ENCODE measurements at regions not wholly inside any gene's neighbourhood (a gene's known extent, or its start where the extent isn't known, plus 50 kb on each side); places are given as distances from the start of the nearest gene placed in this dataset.

- Histone ChIP-seq H3K9ac (ENCODE audit: low read length) (no peak overlapping the region), H3K27me3 (replicated peaks in 1 of 4; ENCODE audit: control extremely low read depth in 1 of 4, control insufficient read depth in 3 of 4, insufficient read depth in 4 of 4, low read length in 3 of 4) (no peaks in the 10 kb centered on the region), H4K20me1 (ENCODE audit: control insufficient read depth, insufficient read depth, low read length, poor library complexity, severe bottlenecking) (no peaks in the 10 kb centered on the region), H3K36me3 (replicated peaks in 1 of 2; ENCODE audit: control extremely low read depth in 1 of 2, control insufficient read depth in 1 of 2, extremely low read depth in 1 of 2, insufficient read depth in 2 of 2, low read length in 1 of 2) (no peaks in the 10 kb centered on the region), H3K9me3 (ENCODE audit: control extremely low read depth in 1 of 3, control insufficient read depth in 2 of 3, insufficient read depth in 1 of 3, low read length in 2 of 3) (no peaks in the 10 kb centered on the region), H3K4me1 (ENCODE audit: control insufficient read depth in 2 of 2, insufficient read depth in 2 of 2, low read length in 2 of 2) (no peaks in the 10 kb centered on the region), H3K27ac (ENCODE audit: low read length in 2 of 2) (no peak overlapping the region), H2AFZ (ENCODE audit: insufficient read depth, low read depth, low read length, poor library complexity, severe bottlenecking) (no peak overlapping the region), H3K79me2 (ENCODE audit: control insufficient read depth, insufficient read depth, low read length) (no peaks in the 10 kb centered on the region), H3K4me2 (replicated peaks; ENCODE audit: low read depth, low read length, poor library complexity, severe bottlenecking) (no peak overlapping the region), H3K4me3 (ENCODE audit: control extremely low read depth in 1 of 5, extremely low read depth in 1 of 5, insufficient read depth in 1 of 5, low read depth in 2 of 5, low read length in 4 of 5) (no peak overlapping the region)
- Mint-ChIP-seq H3K9me3 (ENCODE audit: insufficient read depth) (no peaks in the 10 kb centered on the region), H3K4me1 (no peaks in the 10 kb centered on the region), H3K4me3 (no peak overlapping the region), H3K27me3 (peaks cover 17% of the 10 kb centered on the region), H3K27ac (no peak overlapping the region)
- no peak for TF ChIP-seq EZH2 (IDR thresholded peaks at IDR 0.05; ENCODE audit: borderline replicate concordance, insufficient read depth, low read depth, low read length, poor library complexity, severe bottlenecking)
- TF ChIP-seq CTCF (IDR thresholded peaks at IDR 0.05), result no peak
- 97% methylated on average over 5 of the region's 8 CpGs for WGBS (ENCODE audit: insufficient coverage)
- no peak for DNase-seq
- no peak for ATAC-seq (ENCODE audit: low read depth)
- CTCF ChIA-PET, result no interaction called here
- intact Hi-C loops (cut with micrococcal nuclease), result no loop called here
- POLR2A ChIA-PET, result no interaction called here
Measured at GRCh38 chr10:47176903-47177868, 122.8 kb upstream of the GDF10 start.

GRCh38 chr10:47178537-47179290 is 121.3 kb upstream of the GDF10 start:
- Mint-ChIP-seq H3K4me3 (no peak overlapping the region), H3K4me1 (no peaks in the 10 kb centered on the region)
- CTCF ChIA-PET, result no interaction called here

More at GRCh38 chr10:47178537-47179290, 121.3 kb upstream of the GDF10 start:
- TF ChIP-seq CTCF (IDR thresholded peaks at IDR 0.05) (no peak), EZH2 (IDR thresholded peaks at IDR 0.05; ENCODE audit: borderline replicate concordance, insufficient read depth, low read depth, low read length, poor library complexity, severe bottlenecking) (no peak)
- POLR2A ChIA-PET, result no interaction called here
- no peak overlapping the region for H3K4me3 ChIP-seq (ENCODE audit: control extremely low read depth in 1 of 5, extremely low read depth in 1 of 5, insufficient read depth in 1 of 5, low read depth in 2 of 5, low read length in 4 of 5)
- Mint-ChIP-seq H3K9me3 (ENCODE audit: insufficient read depth) (no peaks in the 10 kb centered on the region), H3K27me3 (peaks cover 8% of the 10 kb centered on the region), H3K27ac (no peak overlapping the region)
- H3K27me3 ChIP-seq (replicated peaks in 1 of 4; ENCODE audit: control extremely low read depth in 1 of 4, control insufficient read depth in 3 of 4, insufficient read depth in 4 of 4, low read length in 3 of 4), result no peaks in the 10 kb centered on the region
- H2AFZ ChIP-seq (ENCODE audit: insufficient read depth, low read depth, low read length, poor library complexity, severe bottlenecking), result no peak overlapping the region
- H3K4me1 ChIP-seq (ENCODE audit: control insufficient read depth in 2 of 2, insufficient read depth in 2 of 2, low read length in 2 of 2), result no peaks in the 10 kb centered on the region
- no peaks in the 10 kb centered on the region for H3K79me2 ChIP-seq (ENCODE audit: control insufficient read depth, insufficient read depth, low read length)
- H4K20me1 ChIP-seq (ENCODE audit: control insufficient read depth, insufficient read depth, low read length, poor library complexity, severe bottlenecking), result no peaks in the 10 kb centered on the region
- no peak for ATAC-seq (ENCODE audit: low read depth)
- no peak overlapping the region for H3K27ac ChIP-seq (ENCODE audit: low read length in 2 of 2)
- no peaks in the 10 kb centered on the region for H3K9me3 ChIP-seq (ENCODE audit: control extremely low read depth in 1 of 3, control insufficient read depth in 2 of 3, insufficient read depth in 1 of 3, low read length in 2 of 3)
- no peaks in the 10 kb centered on the region for H3K36me3 ChIP-seq (replicated peaks in 1 of 2; ENCODE audit: control extremely low read depth in 1 of 2, control insufficient read depth in 1 of 2, extremely low read depth in 1 of 2, insufficient read depth in 2 of 2, low read length in 1 of 2)
- DNase-seq, result no peak
- intact Hi-C loops (cut with micrococcal nuclease), result no loop called here
- H3K9ac ChIP-seq (ENCODE audit: low read length), result no peak overlapping the region
- H3K4me2 ChIP-seq (replicated peaks; ENCODE audit: low read depth, low read length, poor library complexity, severe bottlenecking), result no peak overlapping the region
- WGBS (ENCODE audit: insufficient coverage), result 92% methylated on average over 4 of the region's 5 CpGs
